Tibial nerve (tissue), 3 donors: ENCODE measurements at regions not wholly inside any gene's neighbourhood (a gene's known extent, or its start where the extent isn't known, plus 50 kb on each side); places are given as distances from the start of the nearest gene placed in this dataset.

Experiments
- POLR2A ChIP-seq, 2 donors: fragments of 450-650 bp; IDR thresholded peaks; one replicate each; pipeline ENCODE4 v1.6.1; 2017; ENCODE audit warnings: antibody characterized with exemption in 2 of 2, mild to moderate bottlenecking in 2 of 2, moderate library complexity in 2 of 2
- TF ChIP-seq, protein P1 (sequence below), 5 experiments: fragments of 200-600 bp in 3 of 5; fragments of 450-650 bp in 2 of 5; sonication (generic) in 3 of 5; IDR thresholded peaks; one replicate each; pipeline ENCODE4 v1.5.1; 2016 to 2019; ENCODE audit warnings: antibody characterized with exemption in 5 of 5, mild to moderate bottlenecking in 3 of 5, moderate library complexity in 2 of 5

- TF ChIP-seq, protein P1, sequence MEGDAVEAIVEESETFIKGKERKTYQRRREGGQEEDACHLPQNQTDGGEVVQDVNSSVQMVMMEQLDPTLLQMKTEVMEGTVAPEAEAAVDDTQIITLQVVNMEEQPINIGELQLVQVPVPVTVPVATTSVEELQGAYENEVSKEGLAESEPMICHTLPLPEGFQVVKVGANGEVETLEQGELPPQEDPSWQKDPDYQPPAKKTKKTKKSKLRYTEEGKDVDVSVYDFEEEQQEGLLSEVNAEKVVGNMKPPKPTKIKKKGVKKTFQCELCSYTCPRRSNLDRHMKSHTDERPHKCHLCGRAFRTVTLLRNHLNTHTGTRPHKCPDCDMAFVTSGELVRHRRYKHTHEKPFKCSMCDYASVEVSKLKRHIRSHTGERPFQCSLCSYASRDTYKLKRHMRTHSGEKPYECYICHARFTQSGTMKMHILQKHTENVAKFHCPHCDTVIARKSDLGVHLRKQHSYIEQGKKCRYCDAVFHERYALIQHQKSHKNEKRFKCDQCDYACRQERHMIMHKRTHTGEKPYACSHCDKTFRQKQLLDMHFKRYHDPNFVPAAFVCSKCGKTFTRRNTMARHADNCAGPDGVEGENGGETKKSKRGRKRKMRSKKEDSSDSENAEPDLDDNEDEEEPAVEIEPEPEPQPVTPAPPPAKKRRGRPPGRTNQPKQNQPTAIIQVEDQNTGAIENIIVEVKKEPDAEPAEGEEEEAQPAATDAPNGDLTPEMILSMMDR (IDR thresholded peaks at IDR 0.05): no peak
- TF ChIP-seq POLR2A (IDR thresholded peaks at IDR 0.05): no peak
Observed at GRCh38 chr10:123249894-123250293, 95.7 kb downstream of the BUB3 start.
